IMR-90 (cell line): ENCODE measurements at regions not wholly inside any gene's neighbourhood (a gene's known extent, or its start where the extent isn't known, plus 50 kb on each side); places are given as distances from the start of the nearest gene placed in this dataset.

Experiments used
- ATAC-seq: fragments of 200-7000 bp; cut with Tn5 transposase; 2 replicates; pipeline ENCODE4 v1.9.1; 2020; ENCODE audit warnings: low read depth, mild to moderate bottlenecking, moderate library complexity
- BruUV-seq: library from RNA; stranded (reverse); fragments of 400-500 nt; replicated peaks from 2 replicates; lab custom pipeline; 2021; lab: Mats Ljungman, UMichigan
- CTCF ChIA-PET: fragments of 300-600 bp; formaldehyde crosslinking; extraction: SDS; loops from one replicate; lab custom pipeline; 2021; ENCODE audit warnings: antibody characterized with exemption; lab: Yijun Ruan, JAX
- POLR2A ChIA-PET: fragments of 300-600 bp; sonication (Branson Sonifier 250); formaldehyde crosslinking; loops from one replicate; lab custom pipeline; 2022; ENCODE audit warnings: antibody characterized with exemption; ENCODE audit not compliant: unreplicated experiment; lab: Charles Lee
- DNase-seq: peaks from one replicate; pipeline ENCODE4 v3.0.0; 2013
- H2AFZ ChIP-seq: replicated peaks from 2 replicates; pipeline ENCODE3; 2013; ENCODE audit warnings: low read length, mild to moderate bottlenecking; ENCODE audit not compliant: poor library complexity
- H2AK5ac ChIP-seq: 2 replicates; pipeline ENCODE4 v1.6.1; 2013; ENCODE audit warnings: low read depth, low read length, inconsistent platforms
- H2AK9ac ChIP-seq: replicated peaks from 2 replicates; pipeline ENCODE3; 2013; ENCODE audit warnings: mild to moderate bottlenecking, low read depth, low read length, moderate library complexity; ENCODE audit not compliant: poor library complexity
- H2BK120ac ChIP-seq: 2 replicates; pipeline ENCODE4 v1.6.1; 2013; ENCODE audit warnings: low read depth, low read length, inconsistent platforms
- H2BK15ac ChIP-seq: 3 replicates; pipeline ENCODE4 v1.6.1; 2013; ENCODE audit warnings: low read depth, low read length, inconsistent platforms
- H2BK20ac ChIP-seq: 2 replicates; pipeline ENCODE4 v1.6.1; 2013; ENCODE audit warnings: low read depth, mild to moderate bottlenecking, inconsistent platforms, low read length, moderate library complexity
- H2BK5ac ChIP-seq: 2 replicates; pipeline ENCODE4 v1.6.1; 2013; ENCODE audit warnings: mild to moderate bottlenecking, low read depth, low read length, inconsistent platforms; ENCODE audit not compliant: poor library complexity, severe bottlenecking
- H3K14ac ChIP-seq: replicated peaks from 2 replicates; pipeline ENCODE4 v1.6.1; 2013; ENCODE audit warnings: low read depth, low read length, inconsistent platforms
- H3K18ac ChIP-seq: 2 replicates; pipeline ENCODE4 v1.6.1; 2013; ENCODE audit warnings: low read depth, low read length, control low read depth
- H3K23ac ChIP-seq: 2 replicates; pipeline ENCODE4 v1.6.1; 2013; ENCODE audit warnings: low read depth, low read length, inconsistent platforms
- H3K27ac ChIP-seq: 2 replicates; pipeline ENCODE4 v1.5.1; 2013; ENCODE audit warnings: mild to moderate bottlenecking, control low read depth, low read length; ENCODE audit not compliant: insufficient read depth
- H3K27me3 ChIP-seq: 2 replicates; pipeline ENCODE4 v1.6.1; 2013; ENCODE audit warnings: low read length; ENCODE audit not compliant: control insufficient read depth, insufficient read depth
- H3K36me3 ChIP-seq: 2 replicates; pipeline ENCODE4 v1.6.1; 2013; ENCODE audit warnings: low read length, mixed read lengths; ENCODE audit not compliant: control insufficient read depth, insufficient read depth
- H3K4ac ChIP-seq: 2 replicates; pipeline ENCODE4 v1.6.1; 2013; ENCODE audit warnings: low read depth, low read length, inconsistent platforms
- H3K4me1 ChIP-seq: 2 replicates; pipeline ENCODE4 v1.6.1; 2013; ENCODE audit warnings: low read length, mixed read lengths; ENCODE audit not compliant: control insufficient read depth, insufficient read depth
- H3K4me2 ChIP-seq: 2 replicates; pipeline ENCODE4 v1.6.1; 2013; ENCODE audit warnings: low read depth, mild to moderate bottlenecking, control low read depth, low read length, moderate library complexity
- H3K4me3 ChIP-seq: 2 replicates; pipeline ENCODE4 v1.5.1; 2013; ENCODE audit warnings: low read depth, mild to moderate bottlenecking, control low read depth, low read length, moderate library complexity; ENCODE audit not compliant: insufficient read depth
- H3K56ac ChIP-seq: 2 replicates; pipeline ENCODE4 v1.6.1; 2013; ENCODE audit warnings: low read length, inconsistent platforms; ENCODE audit not compliant: insufficient read depth; ENCODE audit errors: extremely low read depth
- H3K79me1 ChIP-seq, 2 experiments: 2 replicates each; pipeline ENCODE4 v1.6.1; 2013; ENCODE audit warnings: low read length in 2 of 2, inconsistent platforms in 1 of 2, low read depth in 1 of 2
- H3K9ac ChIP-seq: 2 replicates; pipeline ENCODE4 v1.6.1; 2013; ENCODE audit warnings: low read depth, low read length, control low read depth
- H3K9me1 ChIP-seq: 2 replicates; pipeline ENCODE4 v1.6.1; 2013; ENCODE audit warnings: low read length, inconsistent platforms; ENCODE audit not compliant: insufficient read depth
- H3K9me3 ChIP-seq: 2 replicates; pipeline ENCODE4 v1.6.1; 2013; ENCODE audit warnings: low read length; ENCODE audit not compliant: control insufficient read depth, insufficient read depth
- H4K20me1 ChIP-seq: 2 replicates; pipeline ENCODE4 v1.6.1; 2013; ENCODE audit warnings: low read length, inconsistent platforms; ENCODE audit not compliant: insufficient read depth
- H4K5ac ChIP-seq: 2 replicates; pipeline ENCODE4 v1.6.1; 2013; ENCODE audit warnings: mild to moderate bottlenecking, low read depth, low read length, control low read depth
- H4K8ac ChIP-seq, 2 experiments: 2 replicates each; pipeline ENCODE4 v1.6.1; 2013; ENCODE audit warnings: low read depth in 2 of 2, low read length in 2 of 2, control low read depth in 1 of 2, inconsistent platforms in 1 of 2
- H4K91ac ChIP-seq: 2 replicates; pipeline ENCODE4 v1.6.1; 2013; ENCODE audit warnings: low read depth, low read length, inconsistent platforms; ENCODE audit not compliant: insufficient read depth
- CEBPB ChIP-seq: IDR thresholded peaks from 2 replicates; pipeline ENCODE4 v1.6.1; 2012; ENCODE audit warnings: low read depth, low read length, improper control_type of control experiment
- FOS ChIP-seq: fragments of 150-350 bp; IDR thresholded peaks from 2 replicates; pipeline ENCODE4 v1.6.1; 2016; ENCODE audit warnings: low read depth, low read length
- MAFK ChIP-seq: IDR thresholded peaks from 2 replicates; pipeline ENCODE4 v1.6.1; 2012; ENCODE audit warnings: low read depth, low read length, improper control_type of control experiment
- MXI1 ChIP-seq: IDR thresholded peaks from 2 replicates; pipeline ENCODE4 v1.6.1; 2012; ENCODE audit warnings: low read depth, mild to moderate bottlenecking, low read length, moderate library complexity, borderline replicate concordance
- NFE2L2 ChIP-seq: fragments of 150-350 bp; IDR thresholded peaks from 2 replicates; pipeline ENCODE4 v1.6.1; 2016; ENCODE audit warnings: low read depth, mild to moderate bottlenecking, low read length
- RAD21 ChIP-seq: IDR thresholded peaks from 2 replicates; pipeline ENCODE4 v1.6.1; 2012; ENCODE audit warnings: low read length, improper control_type of control experiment
- RCOR1 ChIP-seq: IDR thresholded peaks from 2 replicates; pipeline ENCODE4 v1.6.1; 2012; ENCODE audit warnings: mild to moderate bottlenecking, low read length, improper control_type of control experiment; ENCODE audit not compliant: insufficient replicate concordance
- RFX5 ChIP-seq: IDR thresholded peaks from 2 replicates; pipeline ENCODE4 v1.8.0; 2012; ENCODE audit warnings: low read depth, mild to moderate bottlenecking, low read length, moderate library complexity
- USF2 ChIP-seq: fragments of 150-350 bp; IDR thresholded peaks from 2 replicates; pipeline ENCODE4 v1.6.1; 2017; ENCODE audit warnings: mild to moderate bottlenecking, antibody characterized with exemption, low read length, low read depth
- WGBS, 2 experiments: methylation state at CpG; one replicate each; pipeline versions ENCODE4 v1.1.5 to v1.1.7; 2013; ENCODE audit warnings: missing lambda C conversion rate in 2 of 2; ENCODE audit not compliant: insufficient read length in 1 of 2; ENCODE audit errors: extremely low coverage in 2 of 2; 5-methylcytosine and 5-hydroxymethylcytosine counted together
- dilution Hi-C: fragments of 300-500 bp; cut with HindIII; formaldehyde crosslinking; loops from one replicate; pipeline ENCODE4 v1.14.3; 2018; ENCODE audit warnings: low sequenced_read_pairs; ENCODE audit not compliant: unreplicated experiment
- in situ Hi-C: fragments of 300-500 bp; cut with MboI; formaldehyde crosslinking; loops from 3 replicates; pipeline ENCODE4 v1.14.3; 2019; ENCODE audit warnings: low sequenced_read_pairs, inconsistent platforms, mixed read lengths
- intact Hi-C: fragments of 100-400 bp; cut with micrococcal nuclease; formaldehyde crosslinking; loops from 2 replicates; pipeline ENCODE4 v1.10.0; 2022
- TF ChIP-seq, protein P1 (sequence below): fragments of 150-350 bp; IDR thresholded peaks from 2 replicates; pipeline ENCODE4 v1.6.1; 2016; ENCODE audit warnings: low read depth, mild to moderate bottlenecking, low read length, moderate library complexity, borderline replicate concordance

DNA sequence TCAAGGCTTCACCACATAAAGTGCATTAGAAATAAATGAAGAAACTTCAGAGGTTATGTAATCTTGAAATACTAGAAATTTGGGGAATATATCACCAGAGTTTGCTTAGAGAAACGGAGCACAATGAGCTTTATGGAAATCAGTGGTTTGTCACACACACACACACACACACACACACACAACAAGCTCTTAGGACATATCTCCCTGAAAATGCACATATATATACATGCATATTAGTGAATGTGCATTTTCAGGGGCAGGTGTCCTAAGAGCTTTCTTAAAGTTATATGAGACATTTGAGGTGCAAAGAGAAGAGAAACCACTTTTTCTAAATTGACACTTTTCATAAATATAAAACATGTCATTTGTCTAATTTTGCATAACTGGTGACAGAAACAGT is 93.7 kb upstream of the CARD18 start:
- H3K27me3 ChIP-seq, result no peaks in the 10 kb centered on the region
- H3K9me3 ChIP-seq, result no peaks in the 10 kb centered on the region
- H2BK120ac ChIP-seq, result no peak overlapping the region
- no peak overlapping the region for H4K91ac ChIP-seq
- H3K18ac ChIP-seq, result no peak overlapping the region
- H3K23ac ChIP-seq, result no peak overlapping the region
- no peak overlapping the region for H2AFZ ChIP-seq
- peaks cover 4% of the 10 kb centered on the region; the same call in 1 of the 2 replicates for H3K9me1 ChIP-seq
- no peak overlapping the region for H2BK5ac ChIP-seq
- H3K36me3 ChIP-seq, result no peaks in the 10 kb centered on the region
- H2AK5ac ChIP-seq, result no peak overlapping the region
- no peak for ATAC-seq
- no peak overlapping the region for H3K27ac ChIP-seq
- ChIA-PET CTCF (no interaction called here), POLR2A (no interaction called here)
- no peak overlapping the region for H3K14ac ChIP-seq
- no peak overlapping the region for H3K4ac ChIP-seq
- peak overlapping the region; percentile 16; the same call in 1 of the 2 replicates for H2BK20ac ChIP-seq
- H4K5ac ChIP-seq, result no peak overlapping the region
- H4K20me1 ChIP-seq, result no peaks in the 10 kb centered on the region
- no peaks in the 10 kb centered on the region for H3K79me1 ChIP-seq
- no peak overlapping the region for H3K56ac ChIP-seq
- dilution Hi-C loops (no loop called here), intact Hi-C loops (loop anchor here (10.0 kb wide), 1 partner anchor 1288 kb away; no protein-coding TSS in a partner anchor), in situ Hi-C loops (no loop called here)
- no peak overlapping the region for H3K4me2 ChIP-seq
- no peak overlapping the region for H2AK9ac ChIP-seq
- peaks cover 6% of the 10 kb centered on the region for H3K4me1 ChIP-seq
- H3K4me3 ChIP-seq, result no peak overlapping the region
- BruUV-seq, result no TSS peak
- TF ChIP-seq MAFK, result no peak
- TF ChIP-seq RFX5, result no peak
- TF ChIP-seq CEBPB, result no peak
- TF ChIP-seq, protein P1, sequence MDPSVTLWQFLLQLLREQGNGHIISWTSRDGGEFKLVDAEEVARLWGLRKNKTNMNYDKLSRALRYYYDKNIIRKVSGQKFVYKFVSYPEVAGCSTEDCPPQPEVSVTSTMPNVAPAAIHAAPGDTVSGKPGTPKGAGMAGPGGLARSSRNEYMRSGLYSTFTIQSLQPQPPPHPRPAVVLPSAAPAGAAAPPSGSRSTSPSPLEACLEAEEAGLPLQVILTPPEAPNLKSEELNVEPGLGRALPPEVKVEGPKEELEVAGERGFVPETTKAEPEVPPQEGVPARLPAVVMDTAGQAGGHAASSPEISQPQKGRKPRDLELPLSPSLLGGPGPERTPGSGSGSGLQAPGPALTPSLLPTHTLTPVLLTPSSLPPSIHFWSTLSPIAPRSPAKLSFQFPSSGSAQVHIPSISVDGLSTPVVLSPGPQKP, result no peak
- TF ChIP-seq USF2, result no peak
- TF ChIP-seq MXI1, result no peak
- no peak for TF ChIP-seq RCOR1
- no peak for TF ChIP-seq FOS
- TF ChIP-seq NFE2L2, result no peak
- no peak for TF ChIP-seq RAD21
- no peak overlapping the region for H4K8ac ChIP-seq
- no peak overlapping the region for H3K9ac ChIP-seq
- WGBS, 2 experiments, result no CpG with 5 or more reads among the region's 1 CpG
- DNase-seq, result no peak
- H2BK15ac ChIP-seq, result 0 out of 3 replicates have a peak overlapping the region, but pooled peaks have one; percentile 47
